Vagina (tissue), 2 donors: ENCODE measurements at regions not wholly inside any gene's neighbourhood (a gene's known extent, or its start where the extent isn't known, plus 50 kb on each side); places are given as distances from the start of the nearest gene placed in this dataset.

Source experiments
- CTCF ChIP-seq, 3 experiments: fragments of 450-650 bp in 2 of 3; fragments of 200-600 bp in 1 of 3; sonication (generic) in 1 of 3; IDR thresholded peaks; one replicate each; pipeline ENCODE4 v1.5.1; 2017 to 2019; ENCODE audit warnings: antibody characterized with exemption in 3 of 3, mild to moderate bottlenecking in 2 of 3, moderate library complexity in 2 of 3
- POLR2A ChIP-seq, 2 donors: fragments of 450-650 bp; IDR thresholded peaks; one replicate each; pipeline ENCODE4 v1.6.1; 2017; ENCODE audit warnings: antibody characterized with exemption in 2 of 2, mild to moderate bottlenecking in 2 of 2, moderate library complexity in 2 of 2

GRCh38 chr2:235263205-235264120, 230.4 kb upstream of the AGAP1 start:
- TF ChIP-seq POLR2A (IDR thresholded peaks at IDR 0.05) (no peak), CTCF (IDR thresholded peaks at IDR 0.05) (no peak)
